A549 (cell line): ENCODE measurements at regions not wholly inside any gene's neighbourhood (a gene's known extent, or its start where the extent isn't known, plus 50 kb on each side); places are given as distances from the start of the nearest gene placed in this dataset.

ENCODE experiments used
- ATAC-seq, 2 experiments: fragments of 200-7000 bp in 1 of 2; fragments of >200 bp in 1 of 2; cut with Nextera tagmentation in 1 of 2; cut with Tn5 transposase in 1 of 2; 3 replicates each; pipeline versions ENCODE4 v1.8.0 to v1.9.1; 2018 to 2020; ENCODE audit warnings: mild to moderate bottlenecking in 1 of 2, moderate library complexity in 1 of 2
- CTCF ChIA-PET: fragments of 300-600 bp; sonication (Branson Sonifier 250); formaldehyde crosslinking; extraction: SDS; loops from one replicate; lab custom pipeline; 2021; ENCODE audit warnings: antibody characterized with exemption, inconsistent platforms; lab: Yijun Ruan, JAX
- POLR2A ChIA-PET: fragments of 350-600 bp; formaldehyde crosslinking; extraction: SDS; loops from one replicate; lab custom pipeline; 2021; ENCODE audit warnings: antibody characterized with exemption, inconsistent platforms; lab: Yijun Ruan, JAX
- DNase-seq, 2 experiments: peaks; one replicate each; pipeline versions ENCODE4 v3.0.0 to v3.0.0-alpha.2; 2011 to 2016; ENCODE audit warnings: low read depth in 1 of 2, low spot score in 1 of 2
- FAIRE-seq: peaks from 2 replicates; lab custom pipeline; 2011; peaks lifted over from hg19 to GRCh38; lab: Jason Lieb, UNC
- H3K27ac ChIP-seq, 2 experiments: fragments of >200 bp; sonication (Bioruptor Twin); formaldehyde crosslinking; 3 replicates each; pipeline ENCODE4 v1.5.1; 2016 to 2017
- H3K4me1 ChIP-seq: fragments of >200 bp; sonication (Bioruptor Twin); formaldehyde crosslinking; 3 replicates; pipeline ENCODE4 v1.6.1; 2016
- H3K4me2 ChIP-seq: fragments of >200 bp; sonication (Bioruptor Twin); formaldehyde crosslinking; 3 replicates; pipeline ENCODE4 v1.6.1; 2016
- H3K4me3 ChIP-seq: fragments of >200 bp; sonication (Bioruptor Twin); formaldehyde crosslinking; 3 replicates; pipeline ENCODE4 v1.5.1; 2016
- H3K9me3 ChIP-seq: fragments of >200 bp; sonication (Bioruptor Twin); formaldehyde crosslinking; 3 replicates; pipeline ENCODE4 v1.6.1; 2016
- CEBPB ChIP-seq, 2 experiments: fragments of >200 bp in 1 of 2; sonication (Bioruptor Twin) in 1 of 2; formaldehyde crosslinking in 1 of 2; IDR thresholded peaks; 2 replicates each; pipeline ENCODE4 v1.6.1; 2012 to 2016
- CHD2 ChIP-seq: fragments of 150-350 bp; IDR thresholded peaks from 2 replicates; pipeline ENCODE4 v1.6.1; 2014; ENCODE audit warnings: low read length; ENCODE audit not compliant: partially characterized antibody
- ESRRA ChIP-seq: fragments of 150-350 bp; IDR thresholded peaks from 2 replicates; pipeline ENCODE4 v1.6.1; 2014; ENCODE audit warnings: mild to moderate bottlenecking, low read length, borderline replicate concordance
- FOSB ChIP-seq: fragments of 250-450 bp; sonication (Bioruptor Pico); IDR thresholded peaks from 2 replicates; pipeline ENCODE4 v1.5.0; 2020; ENCODE audit warnings: mild to moderate bottlenecking, moderate library complexity
- JUN ChIP-seq, 2 experiments: fragments of >200 bp; sonication (Bioruptor Twin); formaldehyde crosslinking; IDR thresholded peaks; 2 replicates in 1 of 2; 3 replicates in 1 of 2; pipeline ENCODE4 v1.6.1; 2016 to 2017
- MAFK ChIP-seq: fragments of 450-650 bp; IDR thresholded peaks from 2 replicates; pipeline ENCODE4 v1.6.1; 2014; ENCODE audit not compliant: partially characterized antibody
- NFE2L2 ChIP-seq: fragments of 150-350 bp; conservative IDR thresholded peaks from 2 replicates; pipeline ENCODE4 v1.6.1; 2014; ENCODE audit warnings: low read length
- NPAS2 ChIP-seq: fragments of 250-450 bp; sonication (Bioruptor Pico); IDR thresholded peaks from 2 replicates; pipeline ENCODE4 v1.8.0; 2022; ENCODE audit warnings: mild to moderate bottlenecking, moderate library complexity, borderline replicate concordance
- NR3C1 ChIP-seq: fragments of >200 bp; sonication (Bioruptor Twin); formaldehyde crosslinking; IDR thresholded peaks from 3 replicates; pipeline ENCODE4 v1.6.1; 2017
- PHF8 ChIP-seq: fragments of 200-600 bp; sonication (generic); IDR thresholded peaks from 2 replicates; pipeline ENCODE4 v1.6.1; 2016; ENCODE audit warnings: low read depth, mild to moderate bottlenecking, antibody characterized with exemption, moderate library complexity, borderline replicate concordance
- RAD21 ChIP-seq, 2 experiments: fragments of >200 bp in 1 of 2; sonication (Bioruptor Twin) in 1 of 2; formaldehyde crosslinking in 1 of 2; IDR thresholded peaks in 1 of 2; conservative IDR thresholded peaks in 1 of 2; 2 replicates in 1 of 2; 3 replicates in 1 of 2; pipeline ENCODE4 v1.6.1; 2012 to 2018; ENCODE audit warnings: inconsistent platforms in 1 of 2
- RARB ChIP-seq: fragments of 250-450 bp; sonication (Bioruptor Pico); IDR thresholded peaks from 2 replicates; pipeline ENCODE4 v1.8.0; 2021; ENCODE audit warnings: mild to moderate bottlenecking, moderate library complexity
- RFX5 ChIP-seq: fragments of 450-650 bp; IDR thresholded peaks from 2 replicates; pipeline ENCODE4 v1.7.1; 2014; ENCODE audit warnings: antibody characterized with exemption, mild to moderate bottlenecking, moderate library complexity
- SREBF2 ChIP-seq: fragments of 450-650 bp; IDR thresholded peaks from 2 replicates; pipeline ENCODE4 v1.6.1; 2014; ENCODE audit warnings: mild to moderate bottlenecking, moderate library complexity
- ZC3H11A ChIP-seq: fragments of 450-650 bp; IDR thresholded peaks from 2 replicates; pipeline ENCODE4 v1.6.1; 2014; ENCODE audit warnings: antibody characterized with exemption, mild to moderate bottlenecking
- ZNF302 ChIP-seq: fragments of 250-450 bp; sonication (Bioruptor Pico); IDR thresholded peaks from 2 replicates; pipeline ENCODE4 v1.9.0; 2021; ENCODE audit warnings: inconsistent platforms, mild to moderate bottlenecking, moderate library complexity
- WGBS: methylation state at CpG from one replicate; pipeline ENCODE4 v1.1.6; 2017; ENCODE audit errors: missing lambda C conversion rate; 5-methylcytosine and 5-hydroxymethylcytosine counted together
- TF ChIP-seq, protein P1 (sequence below): fragments of 200-600 bp; sonication (generic); IDR thresholded peaks from 2 replicates; pipeline ENCODE4 v1.6.1; 2016; ENCODE audit warnings: antibody characterized with exemption, mild to moderate bottlenecking, moderate library complexity
- TF ChIP-seq, protein P2 (sequence below): fragments of 250-450 bp; sonication (Bioruptor Pico); IDR thresholded peaks from 2 replicates; pipeline ENCODE4 v1.5.0; 2020; ENCODE audit warnings: low read depth, mild to moderate bottlenecking, moderate library complexity
- TF ChIP-seq, protein P3 (sequence below): fragments of 150-350 bp; IDR thresholded peaks from 2 replicates; pipeline ENCODE4 v1.6.1; 2014; ENCODE audit warnings: low read depth, mild to moderate bottlenecking, low read length
- TF ChIP-seq, protein P4 (sequence below): fragments of 250-450 bp; sonication (Bioruptor Pico); IDR thresholded peaks from 2 replicates; pipeline ENCODE4 v1.5.0; 2021; ENCODE audit warnings: mild to moderate bottlenecking, moderate library complexity, borderline replicate concordance
- TF ChIP-seq, protein P5 (sequence below): fragments of >200 bp; sonication (Bioruptor Twin); formaldehyde crosslinking; IDR thresholded peaks from 3 replicates; pipeline ENCODE4 v1.6.1; 2016

DNA sequence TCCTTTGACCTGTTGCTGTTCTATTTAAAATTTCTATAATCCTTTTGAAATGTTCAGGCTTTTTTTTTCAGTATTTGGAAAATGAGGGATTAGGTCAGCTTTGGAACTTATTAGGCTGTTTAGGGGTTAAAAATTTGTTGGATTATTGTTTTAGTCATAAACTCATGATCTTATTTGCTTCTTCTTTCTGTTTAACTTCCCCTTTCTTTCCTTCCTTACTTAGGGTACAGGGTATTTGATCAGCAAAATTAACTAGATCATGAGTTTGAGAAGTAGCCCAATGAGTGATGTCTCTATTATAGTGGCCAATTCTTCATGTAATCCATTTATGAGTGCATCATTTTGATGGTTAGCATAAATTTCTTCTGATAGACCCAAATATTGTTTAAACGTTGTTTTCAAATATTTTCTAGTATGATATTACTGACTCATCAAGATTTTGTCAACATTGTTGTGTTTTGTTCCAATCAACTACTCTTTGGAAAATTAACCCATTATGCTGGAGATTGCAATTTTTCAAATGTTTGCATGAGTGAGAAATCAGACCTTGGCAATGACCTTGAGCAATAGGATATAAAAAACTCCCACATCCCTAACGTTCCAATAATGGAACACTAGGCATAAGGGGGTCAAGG is 94.4 kb downstream of the OTOR start:
- TF ChIP-seq MAFK (peak; percentile 70), RAD21 (conservative IDR thresholded peaks at IDR 0.05 in 1 of 2, IDR thresholded peaks at IDR 0.05 in 1 of 2) (no peak)
- no peak for FAIRE-seq
- Histone ChIP-seq H3K4me3 (no peak overlapping the region), H3K9me3 (no peaks in the 10 kb centered on the region), H3K4me1 (no peaks in the 10 kb centered on the region), H3K4me2 (no peak overlapping the region), H3K27ac (no peak overlapping the region)
- ChIA-PET POLR2A (no interaction called here), CTCF (no interaction called here)
- no peak for ATAC-seq
- WGBS, result 0% methylated on average over 2 of the region's 2 CpGs
- no peak for DNase-seq

DNA sequence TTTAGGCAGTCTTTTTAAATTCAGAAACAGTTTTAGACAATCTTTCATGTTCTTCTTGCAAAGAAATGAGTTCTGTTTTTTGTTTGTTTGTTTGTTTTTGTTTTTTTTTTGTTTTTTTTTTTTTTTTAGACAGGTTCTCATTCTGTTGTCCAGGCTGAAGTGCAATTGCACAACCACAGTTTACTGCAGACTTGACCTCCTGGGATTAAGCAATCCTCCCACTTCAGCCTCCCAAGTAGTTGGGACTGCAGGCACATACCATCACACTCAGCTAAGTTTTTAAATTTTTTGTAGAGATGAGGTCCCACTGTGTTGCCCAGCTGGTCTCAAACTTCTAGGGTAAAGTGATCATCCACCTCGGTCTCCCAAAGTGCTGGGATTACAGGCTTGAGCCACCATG is 96.2 kb downstream of the OTOR start:
- no peak for TF ChIP-seq RFX5
- TF ChIP-seq RARB (CRISPR knock-in tag), result no peak
- no peak for TF ChIP-seq PHF8
- TF ChIP-seq, protein P1, sequence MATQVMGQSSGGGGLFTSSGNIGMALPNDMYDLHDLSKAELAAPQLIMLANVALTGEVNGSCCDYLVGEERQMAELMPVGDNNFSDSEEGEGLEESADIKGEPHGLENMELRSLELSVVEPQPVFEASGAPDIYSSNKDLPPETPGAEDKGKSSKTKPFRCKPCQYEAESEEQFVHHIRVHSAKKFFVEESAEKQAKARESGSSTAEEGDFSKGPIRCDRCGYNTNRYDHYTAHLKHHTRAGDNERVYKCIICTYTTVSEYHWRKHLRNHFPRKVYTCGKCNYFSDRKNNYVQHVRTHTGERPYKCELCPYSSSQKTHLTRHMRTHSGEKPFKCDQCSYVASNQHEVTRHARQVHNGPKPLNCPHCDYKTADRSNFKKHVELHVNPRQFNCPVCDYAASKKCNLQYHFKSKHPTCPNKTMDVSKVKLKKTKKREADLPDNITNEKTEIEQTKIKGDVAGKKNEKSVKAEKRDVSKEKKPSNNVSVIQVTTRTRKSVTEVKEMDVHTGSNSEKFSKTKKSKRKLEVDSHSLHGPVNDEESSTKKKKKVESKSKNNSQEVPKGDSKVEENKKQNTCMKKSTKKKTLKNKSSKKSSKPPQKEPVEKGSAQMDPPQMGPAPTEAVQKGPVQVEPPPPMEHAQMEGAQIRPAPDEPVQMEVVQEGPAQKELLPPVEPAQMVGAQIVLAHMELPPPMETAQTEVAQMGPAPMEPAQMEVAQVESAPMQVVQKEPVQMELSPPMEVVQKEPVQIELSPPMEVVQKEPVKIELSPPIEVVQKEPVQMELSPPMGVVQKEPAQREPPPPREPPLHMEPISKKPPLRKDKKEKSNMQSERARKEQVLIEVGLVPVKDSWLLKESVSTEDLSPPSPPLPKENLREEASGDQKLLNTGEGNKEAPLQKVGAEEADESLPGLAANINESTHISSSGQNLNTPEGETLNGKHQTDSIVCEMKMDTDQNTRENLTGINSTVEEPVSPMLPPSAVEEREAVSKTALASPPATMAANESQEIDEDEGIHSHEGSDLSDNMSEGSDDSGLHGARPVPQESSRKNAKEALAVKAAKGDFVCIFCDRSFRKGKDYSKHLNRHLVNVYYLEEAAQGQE, result no peak
- TF ChIP-seq ZNF302 (CRISPR knock-in tag), result no peak
- TF ChIP-seq CEBPB (IDR thresholded peaks at IDR 0.05), result no peak
- TF ChIP-seq SREBF2, result no peak
- TF ChIP-seq, protein P2, sequence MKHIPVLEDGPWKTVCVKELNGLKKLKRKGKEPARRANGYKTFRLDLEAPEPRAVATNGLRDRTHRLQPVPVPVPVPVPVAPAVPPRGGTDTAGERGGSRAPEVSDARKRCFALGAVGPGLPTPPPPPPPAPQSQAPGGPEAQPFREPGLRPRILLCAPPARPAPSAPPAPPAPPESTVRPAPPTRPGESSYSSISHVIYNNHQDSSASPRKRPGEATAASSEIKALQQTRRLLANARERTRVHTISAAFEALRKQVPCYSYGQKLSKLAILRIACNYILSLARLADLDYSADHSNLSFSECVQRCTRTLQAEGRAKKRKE (CRISPR knock-in tag), result no peak
- TF ChIP-seq ZC3H11A, result no peak
- TF ChIP-seq, protein P3, sequence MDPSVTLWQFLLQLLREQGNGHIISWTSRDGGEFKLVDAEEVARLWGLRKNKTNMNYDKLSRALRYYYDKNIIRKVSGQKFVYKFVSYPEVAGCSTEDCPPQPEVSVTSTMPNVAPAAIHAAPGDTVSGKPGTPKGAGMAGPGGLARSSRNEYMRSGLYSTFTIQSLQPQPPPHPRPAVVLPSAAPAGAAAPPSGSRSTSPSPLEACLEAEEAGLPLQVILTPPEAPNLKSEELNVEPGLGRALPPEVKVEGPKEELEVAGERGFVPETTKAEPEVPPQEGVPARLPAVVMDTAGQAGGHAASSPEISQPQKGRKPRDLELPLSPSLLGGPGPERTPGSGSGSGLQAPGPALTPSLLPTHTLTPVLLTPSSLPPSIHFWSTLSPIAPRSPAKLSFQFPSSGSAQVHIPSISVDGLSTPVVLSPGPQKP, result no peak
- TF ChIP-seq NPAS2, result no peak
- TF ChIP-seq ESRRA, result no peak
- TF ChIP-seq MAFK, result no peak
- no peak for TF ChIP-seq FOSB (CRISPR knock-in tag)
- no peak for TF ChIP-seq JUN (IDR thresholded peaks at IDR 0.05)
- TF ChIP-seq, protein P4, sequence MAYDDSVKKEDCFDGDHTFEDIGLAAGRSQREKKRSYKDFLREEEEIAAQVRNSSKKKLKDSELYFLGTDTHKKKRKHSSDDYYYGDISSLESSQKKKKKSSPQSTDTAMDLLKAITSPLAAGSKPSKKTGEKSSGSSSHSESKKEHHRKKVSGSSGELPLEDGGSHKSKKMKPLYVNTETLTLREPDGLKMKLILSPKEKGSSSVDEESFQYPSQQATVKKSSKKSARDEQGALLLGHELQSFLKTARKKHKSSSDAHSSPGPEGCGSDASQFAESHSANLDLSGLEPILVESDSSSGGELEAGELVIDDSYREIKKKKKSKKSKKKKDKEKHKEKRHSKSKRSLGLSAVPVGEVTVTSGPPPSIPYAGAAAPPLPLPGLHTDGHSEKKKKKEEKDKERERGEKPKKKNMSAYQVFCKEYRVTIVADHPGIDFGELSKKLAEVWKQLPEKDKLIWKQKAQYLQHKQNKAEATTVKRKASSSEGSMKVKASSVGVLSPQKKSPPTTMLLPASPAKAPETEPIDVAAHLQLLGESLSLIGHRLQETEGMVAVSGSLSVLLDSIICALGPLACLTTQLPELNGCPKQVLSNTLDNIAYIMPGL (CRISPR knock-in tag), result no peak
- TF ChIP-seq, protein P5, sequence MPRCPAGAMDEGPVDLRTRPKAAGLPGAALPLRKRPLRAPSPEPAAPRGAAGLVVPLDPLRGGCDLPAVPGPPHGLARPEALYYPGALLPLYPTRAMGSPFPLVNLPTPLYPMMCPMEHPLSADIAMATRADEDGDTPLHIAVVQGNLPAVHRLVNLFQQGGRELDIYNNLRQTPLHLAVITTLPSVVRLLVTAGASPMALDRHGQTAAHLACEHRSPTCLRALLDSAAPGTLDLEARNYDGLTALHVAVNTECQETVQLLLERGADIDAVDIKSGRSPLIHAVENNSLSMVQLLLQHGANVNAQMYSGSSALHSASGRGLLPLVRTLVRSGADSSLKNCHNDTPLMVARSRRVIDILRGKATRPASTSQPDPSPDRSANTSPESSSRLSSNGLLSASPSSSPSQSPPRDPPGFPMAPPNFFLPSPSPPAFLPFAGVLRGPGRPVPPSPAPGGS, result no peak
- TF ChIP-seq CHD2, result no peak
- no peak for TF ChIP-seq NFE2L2
- no peak for TF ChIP-seq NR3C1
- ChIA-PET CTCF (interaction anchor here (0.7 to 1.3 kb wide), 3 partner anchors 9 to 42 kb away, joined by 3 to 5 read pairs (median 4); no protein-coding TSS in a partner anchor), POLR2A (no interaction called here)
- FAIRE-seq, result no peak
- 9% methylated on average over 1 of the region's 1 CpG for WGBS
- DNase-seq, result no peak
- H3K4me3 ChIP-seq, result no peak overlapping the region
- H3K4me2 ChIP-seq, result no peak overlapping the region
- no peaks in the 10 kb centered on the region for H3K4me1 ChIP-seq
- H3K9me3 ChIP-seq, result no peaks in the 10 kb centered on the region
- ATAC-seq, result no peak
- H3K27ac ChIP-seq, result no peak overlapping the region
